ENCODE measurements at regions not wholly inside any gene's neighbourhood (a gene's known extent, or its start where the extent isn't known, plus 50 kb on each side); places are given as distances from the start of the nearest gene placed in this dataset.

DNA sequence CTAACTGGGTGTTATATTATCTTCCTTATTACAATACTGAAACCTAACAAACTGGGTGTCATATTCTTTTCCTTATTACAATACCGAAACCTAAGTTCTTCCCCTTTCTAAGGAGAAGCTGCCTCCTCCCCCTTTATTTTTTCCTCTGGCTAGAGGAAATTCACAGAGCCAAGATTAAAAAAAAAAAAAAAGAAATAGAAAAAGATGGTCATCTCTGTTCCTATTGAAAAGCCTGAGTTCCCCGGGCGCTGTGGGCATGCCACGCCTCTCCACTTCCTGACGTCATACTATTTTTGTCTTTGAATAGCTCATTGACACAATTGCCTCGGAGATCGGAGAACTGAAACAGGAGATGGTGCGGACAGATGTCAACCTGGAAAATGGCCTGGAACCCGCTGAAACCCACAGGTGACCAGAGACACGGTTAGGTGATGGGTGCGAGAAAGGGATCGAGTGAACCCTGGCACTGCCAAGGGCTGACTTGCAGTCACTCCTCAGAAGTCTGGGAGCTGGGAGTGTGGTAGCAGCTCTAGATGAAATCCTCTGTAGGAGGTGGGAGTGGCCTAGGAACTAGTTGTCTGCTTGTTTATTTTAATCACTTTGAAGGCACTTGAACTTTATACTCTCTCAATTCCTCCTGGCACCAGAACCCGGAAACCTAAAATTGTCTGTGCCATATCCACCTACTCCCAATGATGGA is 82.2 kb upstream of the NAA20 start:
- intact Hi-C loops (cut with micrococcal nuclease): no loop called here
- Mint-ChIP-seq H3K4me1 (ENCODE audit: low read depth) (peaks cover 17% of the 10 kb centered on the region), H3K4me3 (ENCODE audit: low read depth) (no peak overlapping the region), H3K9me3 (no peaks in the 10 kb centered on the region), H3K27me3 (ENCODE audit: low read depth) (peaks cover 42% of the 10 kb centered on the region), H3K27ac (no peak overlapping the region), H3K36me3 (ENCODE audit: low read depth) (no peaks in the 10 kb centered on the region)
- no peak for DNase-seq (ENCODE audit: low spot score)

DNA sequence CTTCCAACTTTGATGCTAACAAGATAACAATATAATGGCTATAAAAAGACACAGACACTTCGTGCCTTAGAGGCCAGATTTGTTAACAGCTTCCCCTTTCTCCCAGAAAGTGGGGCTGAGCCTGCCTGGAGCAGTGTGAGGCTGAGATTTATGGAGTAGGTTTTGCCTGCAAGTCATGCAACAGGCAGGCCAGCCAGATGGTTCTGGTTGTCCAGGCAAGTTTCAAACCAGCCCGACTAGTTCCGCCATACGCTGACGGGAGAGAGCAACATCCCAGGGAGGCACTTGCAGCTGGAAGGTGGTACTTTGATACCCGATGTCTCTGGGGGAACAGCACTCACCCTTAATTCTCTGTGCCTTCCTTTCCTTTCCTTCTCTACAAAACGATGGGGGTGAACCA is 81.3 kb upstream of the NAA20 start:
- intact Hi-C loops (cut with micrococcal nuclease): no loop called here
- peaks cover 17% of the 10 kb centered on the region for H3K4me1 Mint-ChIP-seq (ENCODE audit: low read depth)
- no peak overlapping the region for H3K4me3 Mint-ChIP-seq (ENCODE audit: low read depth)
- no peaks in the 10 kb centered on the region for H3K9me3 Mint-ChIP-seq
- no peak for DNase-seq (ENCODE audit: low spot score)
- H3K27me3 Mint-ChIP-seq (ENCODE audit: low read depth): peaks cover 47% of the 10 kb centered on the region
- no peak overlapping the region for H3K27ac Mint-ChIP-seq
- no peaks in the 10 kb centered on the region for H3K36me3 Mint-ChIP-seq (ENCODE audit: low read depth)

DNA sequence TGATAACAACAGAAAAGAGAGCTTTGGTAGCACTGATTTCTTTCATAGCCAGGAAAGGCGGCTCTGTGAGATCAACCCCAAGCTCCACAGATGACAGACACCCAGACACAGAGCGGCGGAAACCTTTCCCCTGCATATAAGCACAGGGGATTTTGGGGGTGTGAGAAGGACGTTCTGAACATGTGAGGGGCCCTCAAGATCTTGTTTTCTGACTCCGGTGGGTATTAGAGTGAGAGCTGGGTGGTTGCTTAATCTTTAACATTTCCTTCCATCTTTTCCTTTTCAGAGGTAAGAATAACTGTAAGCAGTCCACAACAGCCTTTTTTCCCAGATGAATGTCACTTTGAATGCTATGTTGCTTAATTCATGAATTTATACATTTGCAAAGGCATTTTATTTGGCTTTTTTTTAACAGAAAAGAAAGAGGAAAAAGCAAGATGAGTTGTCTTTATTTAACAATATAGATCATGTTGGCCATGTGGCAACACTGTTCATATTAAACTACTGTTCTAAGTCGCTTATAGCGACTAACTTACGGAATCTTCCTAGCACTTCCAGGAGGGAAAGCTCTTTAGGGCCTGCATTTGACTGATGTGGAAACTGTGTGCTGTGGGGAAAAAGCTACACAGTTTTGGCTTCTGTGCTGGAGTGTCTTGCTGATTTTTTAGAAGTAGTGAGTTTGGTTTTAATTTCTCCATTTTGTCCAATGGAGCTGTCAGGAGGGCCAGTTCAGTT is 80.5 kb upstream of the NAA20 start:
- Mint-ChIP-seq H3K36me3 (ENCODE audit: low read depth) (no peaks in the 10 kb centered on the region), H3K27ac (no peak overlapping the region), H3K27me3 (ENCODE audit: low read depth) (peaks cover 49% of the 10 kb centered on the region), H3K9me3 (no peaks in the 10 kb centered on the region), H3K4me3 (ENCODE audit: low read depth) (peak overlapping the region; percentile 33), H3K4me1 (ENCODE audit: low read depth) (peaks cover 17% of the 10 kb centered on the region)
- no peak for DNase-seq (ENCODE audit: low spot score)
- intact Hi-C loops (cut with micrococcal nuclease): loop anchor here (1.0 kb wide), 2 partner anchors 9 to 108 kb away; no protein-coding TSS in a partner anchor

DNA sequence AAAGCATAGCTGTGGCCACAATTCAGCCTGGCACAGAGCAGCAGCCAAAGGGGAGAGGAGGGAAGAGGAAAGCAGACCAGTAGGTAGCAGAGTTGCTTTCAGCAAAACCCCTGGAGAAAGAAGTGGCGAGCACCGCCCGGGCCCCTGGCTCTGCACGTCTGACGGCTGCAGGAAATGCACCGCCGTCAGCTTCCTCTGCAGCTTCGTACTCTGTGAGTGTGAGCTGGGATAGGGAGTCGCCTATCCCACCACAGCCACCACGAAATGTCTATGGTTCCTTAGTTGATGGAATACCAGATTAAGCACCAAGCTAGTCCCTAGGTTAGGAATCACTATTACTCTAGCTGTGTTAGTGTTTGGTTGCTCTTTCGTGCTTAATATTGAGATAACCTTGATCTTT is 79.9 kb upstream of the NAA20 start:
- peaks cover 17% of the 10 kb centered on the region for H3K4me1 Mint-ChIP-seq (ENCODE audit: low read depth)
- intact Hi-C loops (cut with micrococcal nuclease): loop anchor here (1.0 kb wide), 2 partner anchors 8 to 109 kb away; no protein-coding TSS in a partner anchor
- H3K9me3 Mint-ChIP-seq: no peaks in the 10 kb centered on the region
- H3K27ac Mint-ChIP-seq: no peak overlapping the region
- no peak for DNase-seq (ENCODE audit: low spot score)
- no peaks in the 10 kb centered on the region for H3K36me3 Mint-ChIP-seq (ENCODE audit: low read depth)
- peaks cover 50% of the 10 kb centered on the region for H3K27me3 Mint-ChIP-seq (ENCODE audit: low read depth)
- peak overlapping the region; percentile 33 for H3K4me3 Mint-ChIP-seq (ENCODE audit: low read depth)

DNA sequence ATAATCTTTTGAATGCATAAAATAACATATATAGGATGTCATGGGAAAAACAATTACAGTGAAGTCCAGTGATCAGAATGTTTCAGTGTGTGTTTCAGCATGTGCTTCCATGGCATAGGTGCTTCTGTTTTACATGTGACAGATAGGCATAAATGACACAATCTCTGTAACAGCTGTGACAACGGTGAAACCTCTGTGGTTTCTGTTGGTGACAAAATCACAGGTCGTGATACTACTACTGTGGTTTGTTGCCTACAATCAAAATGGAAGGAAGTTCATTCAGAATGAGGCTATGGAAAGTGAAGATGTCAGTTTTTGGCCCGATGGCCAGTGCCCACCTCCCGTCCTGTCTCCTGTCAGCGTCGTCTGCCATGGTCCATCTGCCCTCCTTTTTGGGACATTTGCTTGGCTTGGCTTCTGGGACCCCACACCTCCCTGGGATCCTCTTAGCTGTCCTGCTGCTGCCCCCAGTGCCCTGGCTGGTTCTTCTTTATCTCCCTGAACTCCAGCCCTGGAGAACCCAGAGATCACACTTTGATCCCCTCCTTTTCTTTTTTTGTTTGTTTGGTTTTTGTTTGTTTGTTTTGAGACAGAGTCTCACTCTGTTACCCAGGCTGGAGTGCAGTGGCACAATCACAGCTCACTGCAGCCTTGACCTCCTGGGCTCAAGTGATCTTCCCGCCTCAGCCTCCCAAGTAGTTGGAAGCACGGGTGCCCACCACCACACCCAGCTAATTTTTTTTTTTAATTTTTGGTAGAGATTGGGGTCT is 79.3 kb upstream of the NAA20 start:
- DNase-seq (ENCODE audit: low spot score): peak; percentile 13
- no peak overlapping the region for H3K27ac Mint-ChIP-seq
- H3K4me3 Mint-ChIP-seq (ENCODE audit: low read depth): no peak overlapping the region
- peaks cover 47% of the 10 kb centered on the region for H3K27me3 Mint-ChIP-seq (ENCODE audit: low read depth)
- no peaks in the 10 kb centered on the region for H3K9me3 Mint-ChIP-seq
- intact Hi-C loops (cut with micrococcal nuclease): loop anchor here (1.0 kb wide), 2 partner anchors 7 to 110 kb away; no protein-coding TSS in a partner anchor
- peaks cover 17% of the 10 kb centered on the region for H3K4me1 Mint-ChIP-seq (ENCODE audit: low read depth)
- H3K36me3 Mint-ChIP-seq (ENCODE audit: low read depth): no peaks in the 10 kb centered on the region

DNA sequence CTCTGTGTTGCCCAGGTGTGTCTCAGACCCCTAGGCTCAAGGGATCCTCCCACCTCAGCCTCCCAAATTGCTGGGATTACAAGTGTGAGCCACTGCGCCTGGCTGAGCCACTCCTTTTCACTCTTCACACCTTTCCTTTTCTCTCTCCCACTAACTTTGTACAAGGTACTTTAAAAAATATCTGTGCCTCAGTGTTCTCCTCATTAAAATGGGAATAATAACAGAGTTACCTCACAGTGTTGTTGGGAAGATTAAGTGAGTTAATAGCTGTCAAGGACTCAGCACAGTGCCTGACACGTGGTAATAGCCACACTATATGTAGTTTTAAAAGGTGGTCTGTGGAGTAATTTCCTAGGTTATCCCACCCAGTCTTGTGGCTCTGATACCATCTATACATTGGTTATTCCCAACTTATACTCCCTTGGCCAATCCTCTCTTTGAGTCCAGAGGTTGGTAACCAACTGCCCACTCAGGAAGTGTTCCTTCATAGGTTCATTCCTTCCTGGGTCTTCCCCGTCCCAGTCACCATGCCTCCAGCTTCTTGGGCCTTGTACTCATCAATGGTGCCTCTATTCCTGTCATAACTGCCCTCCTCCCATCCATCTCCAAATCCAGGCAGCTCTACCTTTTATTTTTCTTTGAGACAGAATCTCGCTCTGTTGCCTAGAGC is 78.6 kb upstream of the NAA20 start:
- Mint-ChIP-seq H3K9me3 (no peaks in the 10 kb centered on the region), H3K36me3 (ENCODE audit: low read depth) (no peaks in the 10 kb centered on the region), H3K27me3 (ENCODE audit: low read depth) (peaks cover 43% of the 10 kb centered on the region), H3K27ac (no peak overlapping the region), H3K4me3 (ENCODE audit: low read depth) (no peak overlapping the region), H3K4me1 (ENCODE audit: low read depth) (peaks cover 17% of the 10 kb centered on the region)
- DNase-seq (ENCODE audit: low spot score): no peak
- intact Hi-C loops (cut with micrococcal nuclease): no loop called here

DNA sequence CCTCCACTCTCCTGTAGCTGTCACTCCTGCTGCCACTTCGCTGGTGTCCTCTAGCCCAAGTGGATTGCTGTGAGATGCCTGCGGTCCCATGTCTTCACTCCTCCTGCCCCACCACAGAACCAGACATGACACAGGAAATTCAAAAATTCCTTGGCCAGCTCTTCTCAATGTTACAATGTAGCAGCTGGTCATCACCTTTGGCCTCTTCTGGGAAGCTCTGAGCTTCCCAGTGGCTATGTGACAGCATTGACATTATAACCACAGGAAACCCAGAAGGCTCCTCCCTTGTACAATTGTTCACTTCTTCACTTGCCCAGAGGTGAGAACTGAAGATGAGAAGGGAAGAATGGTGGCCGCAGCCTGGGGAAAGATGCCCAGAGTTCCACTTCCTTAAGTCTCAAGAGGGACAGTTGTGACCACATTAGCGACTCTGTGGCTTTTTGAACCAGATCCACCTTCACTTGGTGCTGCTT is 76.1 kb upstream of the NAA20 start:
- peaks cover 31% of the 10 kb centered on the region for H3K27me3 Mint-ChIP-seq (ENCODE audit: low read depth)
- H3K27ac Mint-ChIP-seq: no peak overlapping the region

DNA sequence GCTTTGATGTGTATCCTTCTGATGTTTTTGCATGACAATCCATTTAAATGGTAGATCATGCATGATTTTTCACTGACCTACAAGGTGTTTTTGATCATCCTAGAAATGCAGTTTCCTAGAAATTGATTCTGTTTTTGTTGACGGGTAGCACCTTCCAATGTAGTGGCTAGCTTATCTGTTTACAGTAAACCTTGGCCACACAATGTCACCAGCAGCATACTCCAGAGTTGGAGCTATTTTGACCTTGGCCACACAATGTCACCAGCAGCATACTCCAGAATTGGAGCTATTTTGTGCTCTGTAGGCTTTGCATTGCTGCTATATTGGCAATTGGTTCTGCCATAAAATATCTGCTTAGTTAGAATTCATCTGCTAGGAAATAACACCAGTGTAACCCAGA is 74.6 kb upstream of the NAA20 start:
- Mint-ChIP-seq H3K36me3 (ENCODE audit: low read depth) (no peaks in the 10 kb centered on the region), H3K4me1 (ENCODE audit: low read depth) (peaks cover 29% of the 10 kb centered on the region)
- no peak for DNase-seq (ENCODE audit: low spot score)

More for the DNA sequence above, 76.1 kb upstream of the NAA20 start:
- intact Hi-C loops (cut with micrococcal nuclease): loop anchor here (10.0 kb wide), 1 partner anchor 554 kb away; no protein-coding TSS in a partner anchor
- no peak overlapping the region for H3K4me3 Mint-ChIP-seq (ENCODE audit: low read depth)
- DNase-seq (ENCODE audit: low spot score): no peak
- H3K4me1 Mint-ChIP-seq (ENCODE audit: low read depth): peaks cover 35% of the 10 kb centered on the region
- no peaks in the 10 kb centered on the region for H3K36me3 Mint-ChIP-seq (ENCODE audit: low read depth)
- no peaks in the 10 kb centered on the region for H3K9me3 Mint-ChIP-seq

DNA sequence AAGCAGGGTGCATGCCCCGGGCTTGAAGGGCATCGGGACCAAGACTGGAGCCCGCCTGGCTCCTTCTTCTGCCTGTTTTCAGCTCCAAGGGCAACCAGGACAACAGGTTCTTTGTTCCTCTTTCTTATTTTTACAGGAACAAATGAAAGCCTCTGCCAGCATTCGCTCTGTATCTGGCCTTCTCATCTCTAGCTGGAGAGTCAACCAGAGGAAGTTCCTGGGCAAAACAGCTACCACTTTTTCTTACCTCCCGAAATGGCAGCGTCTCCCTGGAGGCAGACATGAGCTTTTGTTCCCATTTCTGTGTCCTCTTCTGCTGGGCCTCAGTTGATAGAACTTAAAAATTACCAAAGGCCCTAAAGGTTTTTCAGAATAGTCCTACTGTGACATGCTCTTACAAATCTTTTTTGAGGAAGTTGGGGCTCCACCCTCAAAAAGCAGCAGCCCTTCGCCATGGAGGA is 74.1 kb upstream of the NAA20 start:
- intact Hi-C loops (cut with micrococcal nuclease): loop anchor here (10.0 kb wide), 1 partner anchor 552 kb away; no protein-coding TSS in a partner anchor
- H3K4me3 Mint-ChIP-seq (ENCODE audit: low read depth): no peak overlapping the region
- H3K9me3 Mint-ChIP-seq: no peaks in the 10 kb centered on the region
- no peaks in the 10 kb centered on the region for H3K36me3 Mint-ChIP-seq (ENCODE audit: low read depth)
- H3K27me3 Mint-ChIP-seq (ENCODE audit: low read depth): peaks cover 24% of the 10 kb centered on the region
- peaks cover 24% of the 10 kb centered on the region for H3K4me1 Mint-ChIP-seq (ENCODE audit: low read depth)
- H3K27ac Mint-ChIP-seq: no peak overlapping the region
- DNase-seq (ENCODE audit: low spot score): no peak

More for the DNA sequence above, 74.6 kb upstream of the NAA20 start:
- Mint-ChIP-seq H3K27ac (no peak overlapping the region), H3K9me3 (no peaks in the 10 kb centered on the region), H3K27me3 (ENCODE audit: low read depth) (peaks cover 24% of the 10 kb centered on the region), H3K4me3 (ENCODE audit: low read depth) (no peak overlapping the region)
- intact Hi-C loops (cut with micrococcal nuclease): loop anchor here (10.0 kb wide), 1 partner anchor 552 kb away; no protein-coding TSS in a partner anchor

DNA sequence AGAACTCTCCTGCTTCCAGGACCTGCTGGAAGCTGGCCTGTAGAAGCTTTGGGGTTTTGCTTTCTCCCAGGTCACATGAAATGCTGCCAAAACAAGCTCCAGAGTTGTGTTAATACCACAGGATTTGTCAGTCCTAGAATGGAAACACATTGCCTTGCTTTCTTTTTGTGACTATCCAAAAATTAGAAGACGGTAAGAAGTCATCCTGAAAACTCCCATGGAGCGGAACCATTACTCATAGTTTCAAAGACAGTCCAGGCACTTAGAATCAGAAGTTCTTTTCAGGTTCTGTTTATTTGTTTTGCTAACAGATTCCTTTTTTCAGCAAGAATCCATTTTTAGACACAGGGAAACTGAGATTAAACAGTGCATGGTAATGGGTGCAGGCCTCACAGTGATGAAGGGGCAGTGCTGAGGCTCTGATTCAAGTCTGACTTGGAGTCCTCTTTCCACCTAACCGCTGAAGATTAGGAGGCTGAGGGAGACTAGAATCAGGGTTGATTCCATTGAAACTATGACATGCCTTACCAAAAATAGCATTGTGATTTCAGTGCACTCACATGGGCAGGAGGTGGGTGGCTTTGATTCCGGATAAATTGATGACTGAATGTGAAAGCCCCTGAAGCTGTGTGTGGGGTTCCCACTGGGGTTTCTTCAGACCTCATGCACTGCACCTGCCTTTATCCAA is 72.2 kb upstream of the NAA20 start:
- Mint-ChIP-seq H3K4me3 (ENCODE audit: low read depth) (no peak overlapping the region), H3K27ac (peak overlapping the region; percentile 66), H3K9me3 (no peaks in the 10 kb centered on the region), H3K4me1 (ENCODE audit: low read depth) (peaks cover 18% of the 10 kb centered on the region), H3K27me3 (ENCODE audit: low read depth) (peaks cover 14% of the 10 kb centered on the region), H3K36me3 (ENCODE audit: low read depth) (no peaks in the 10 kb centered on the region)
- intact Hi-C loops (cut with micrococcal nuclease): loop anchor here (1.0 to 10.0 kb wide), 2 partner anchors 8 to 550 kb away; no protein-coding TSS in a partner anchor
- DNase-seq (ENCODE audit: low spot score): no peak

DNA sequence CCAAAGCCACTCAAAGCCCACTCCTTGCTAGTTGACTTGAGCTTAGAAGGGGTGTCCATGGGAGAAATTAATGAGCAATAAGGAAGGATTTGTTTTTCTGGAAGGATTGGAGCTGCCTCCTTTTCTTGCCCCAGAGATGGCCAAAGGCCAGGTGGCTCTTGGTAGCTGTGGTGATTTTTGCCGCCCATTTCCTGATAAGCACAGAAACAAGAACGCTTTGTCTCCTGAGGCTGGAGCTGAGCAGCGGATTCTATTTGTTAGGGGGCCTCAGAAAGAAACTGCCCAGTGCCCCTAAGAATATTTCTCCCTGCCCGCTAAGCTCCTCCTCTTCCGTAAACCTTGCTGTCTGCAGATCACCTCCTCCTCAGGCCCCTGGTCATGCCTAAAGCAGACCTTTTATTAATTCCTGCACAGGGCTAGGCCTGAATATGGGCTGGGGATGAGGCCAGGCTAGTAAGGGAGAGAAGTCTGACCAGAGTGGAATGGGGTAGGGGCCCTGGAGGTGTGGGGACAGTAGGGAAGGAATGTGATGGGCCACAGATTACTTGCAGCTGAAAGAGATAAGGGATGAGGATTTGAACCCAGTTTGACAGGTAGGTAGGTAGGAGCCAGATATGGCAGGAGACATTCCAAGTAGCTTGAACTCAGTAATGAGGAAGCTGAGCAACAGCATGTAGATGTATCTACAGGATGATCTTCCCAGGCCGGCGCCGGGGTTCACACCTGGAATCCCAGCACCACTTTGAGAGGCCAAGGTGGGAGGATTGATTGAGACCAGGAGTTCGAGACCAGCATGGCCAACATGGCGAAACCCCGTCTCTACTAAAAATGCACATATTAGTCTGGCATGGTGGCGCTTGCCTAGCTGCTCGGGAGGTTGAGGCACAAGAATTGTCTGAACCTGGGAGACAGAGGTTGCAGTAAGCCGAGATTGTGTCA is 71.2 kb upstream of the NAA20 start:
- DNase-seq (ENCODE audit: low spot score): no peak
- intact Hi-C loops (cut with micrococcal nuclease): loop anchor here (1.0 to 10.0 kb wide), 2 partner anchors 9 to 549 kb away; no protein-coding TSS in a partner anchor
- Mint-ChIP-seq H3K36me3 (ENCODE audit: low read depth) (no peaks in the 10 kb centered on the region), H3K4me1 (ENCODE audit: low read depth) (peaks cover 18% of the 10 kb centered on the region), H3K9me3 (no peaks in the 10 kb centered on the region), H3K4me3 (ENCODE audit: low read depth) (no peak overlapping the region), H3K27me3 (ENCODE audit: low read depth) (peaks cover 9% of the 10 kb centered on the region), H3K27ac (peak overlapping the region; percentile 66)
